ENCODE measurements at regions not wholly inside any gene's neighbourhood (a gene's known extent, or its start where the extent isn't known, plus 50 kb on each side); places are given as distances from the start of the nearest gene placed in this dataset.

- peaks cover 0 to 5% of the 10 kb centered on the region in 2 donors for H3K27me3 Mint-ChIP-seq
- peaks cover 21 to 22% of the 10 kb centered on the region in 2 donors for H3K4me1 Mint-ChIP-seq (ENCODE audit: low read depth in 2 of 2)
- H3K4me3 Mint-ChIP-seq, result no peak overlapping the region
- no peak for ATAC-seq
- peaks cover 18% of the 10 kb centered on the region for H3K36me3 Mint-ChIP-seq
- DNase-seq (ENCODE audit: low spot score), result no peak
- no peak overlapping the region for H3K27ac Mint-ChIP-seq
- peaks cover 12% of the 10 kb centered on the region for H3K9me3 Mint-ChIP-seq
Measured at GRCh38 chr18:63043516-63043915, 276.1 kb downstream of the BCL2 start.

DNA sequence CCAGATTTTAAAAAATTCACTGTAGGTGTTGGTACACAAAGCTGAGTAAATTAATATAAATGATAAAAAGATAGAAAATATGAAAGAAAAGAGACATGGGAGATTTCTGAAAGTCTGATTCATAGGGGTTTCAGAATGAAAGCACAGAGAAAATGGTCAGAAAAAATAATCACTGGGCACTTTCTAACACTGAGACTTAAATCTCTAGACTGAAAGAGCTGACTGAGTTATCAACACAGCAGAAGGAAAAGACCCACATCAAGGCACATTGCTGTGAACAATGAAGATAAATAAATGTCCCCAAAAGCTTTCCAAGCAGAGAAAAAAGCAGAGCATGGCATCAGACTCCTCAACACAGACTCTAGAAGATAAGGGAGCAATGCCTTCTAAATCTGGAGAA lies 277.2 kb downstream of the BCL2 start:
- H3K27ac Mint-ChIP-seq, result peak overlapping the region in 1 of 2 donors; percentile 56
- no peak for ATAC-seq
- peaks cover 18% of the 10 kb centered on the region for H3K36me3 Mint-ChIP-seq
- peaks cover 0 to 5% of the 10 kb centered on the region in 2 donors for H3K27me3 Mint-ChIP-seq
- peaks cover 21 to 22% of the 10 kb centered on the region in 2 donors for H3K4me1 Mint-ChIP-seq (ENCODE audit: low read depth in 2 of 2)
- DNase-seq (ENCODE audit: low spot score), result no peak
- peaks cover 12% of the 10 kb centered on the region for H3K9me3 Mint-ChIP-seq
- H3K4me3 Mint-ChIP-seq, result no peak overlapping the region

- peaks cover 12% of the 10 kb centered on the region for H3K9me3 Mint-ChIP-seq
- H3K36me3 Mint-ChIP-seq, result peaks cover 18% of the 10 kb centered on the region
- H3K27ac Mint-ChIP-seq, result peak overlapping the region in 1 of 2 donors; percentile 56
- H3K27me3 Mint-ChIP-seq, result peaks cover 0 to 5% of the 10 kb centered on the region in 2 donors
- peaks cover 18 to 21% of the 10 kb centered on the region in 2 donors for H3K4me1 Mint-ChIP-seq (ENCODE audit: low read depth in 2 of 2)
- H3K4me3 Mint-ChIP-seq, result peak overlapping the region; percentile 8
- DNase-seq (ENCODE audit: low spot score) (no peak), ATAC-seq (peak; percentile 31 to 40)
Measured at GRCh38 chr18:63040788-63041410, 278.7 kb downstream of the BCL2 start.

DNA sequence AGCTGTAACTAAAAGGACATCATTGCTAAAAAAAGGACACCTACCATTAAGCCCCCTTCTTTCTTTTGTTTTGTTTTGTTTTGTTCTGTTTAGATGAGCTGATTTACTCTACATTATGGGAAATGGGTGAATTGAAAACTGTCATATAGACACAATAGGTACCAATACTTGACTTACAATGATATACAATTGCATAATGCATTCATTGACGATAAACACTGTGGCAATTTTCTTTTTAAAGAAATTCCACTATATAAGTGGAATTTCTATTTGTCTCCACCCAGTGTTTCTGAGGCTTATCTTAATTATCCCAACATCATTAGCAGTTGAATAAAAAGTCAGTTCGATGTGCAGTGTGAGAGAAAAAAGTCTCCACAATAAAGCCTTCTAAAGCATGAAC lies 282.1 kb downstream of the BCL2 start:
- ATAC-seq, result no peak
- H3K4me3 Mint-ChIP-seq, result no peak overlapping the region
- peaks cover 10% of the 10 kb centered on the region for H3K9me3 Mint-ChIP-seq
- H3K27ac Mint-ChIP-seq, result no peak overlapping the region
- H3K36me3 Mint-ChIP-seq, result peaks cover 16% of the 10 kb centered on the region
- H3K4me1 Mint-ChIP-seq (ENCODE audit: low read depth in 2 of 2), result peaks cover 16 to 18% of the 10 kb centered on the region in 2 donors
- peaks cover 0 to 5% of the 10 kb centered on the region in 2 donors for H3K27me3 Mint-ChIP-seq
- no peak for DNase-seq (ENCODE audit: low spot score)

- H3K9me3 Mint-ChIP-seq, result peaks cover 3% of the 10 kb centered on the region
- no peak overlapping the region for H3K4me3 Mint-ChIP-seq
- H3K4me1 Mint-ChIP-seq (ENCODE audit: low read depth in 2 of 2), result peaks cover 0 to 7% of the 10 kb centered on the region in 2 donors
- ATAC-seq (no peak), DNase-seq (ENCODE audit: low spot score) (no peak)
- no peaks in the 10 kb centered on the region for H3K27me3 Mint-ChIP-seq
- no peaks in the 10 kb centered on the region for H3K36me3 Mint-ChIP-seq
- no peak overlapping the region for H3K27ac Mint-ChIP-seq
Measured at GRCh38 chr18:63031375-63031774, 288.2 kb downstream of the BCL2 start.
